ENCODE measurements at regions not wholly inside any gene's neighbourhood (a gene's known extent, or its start where the extent isn't known, plus 50 kb on each side); places are given as distances from the start of the nearest gene placed in this dataset.

- Histone ChIP-seq H3K27me3 (ENCODE audit: control insufficient read depth, insufficient read depth, low read length) (no peaks in the 10 kb centered on the region), H3K4me3 (ENCODE audit: insufficient read depth, low read depth, low read length) (no peak overlapping the region), H3K36me3 (replicated peaks; ENCODE audit: control insufficient read depth, insufficient read depth, low read length) (no peaks in the 10 kb centered on the region)
- DNase-seq, result no peak
These were observed 748.5 kb upstream of the KLHL1 start for GRCh38 chr13:70856711-70857110.

GRCh38 chr13:70856025-70856424 is 747.8 kb upstream of the KLHL1 start:
- DNase-seq, result no peak
- no peak overlapping the region for H3K4me3 ChIP-seq (ENCODE audit: insufficient read depth, low read depth, low read length)
- no peaks in the 10 kb centered on the region for H3K27me3 ChIP-seq (ENCODE audit: control insufficient read depth, insufficient read depth, low read length)
- no peaks in the 10 kb centered on the region for H3K36me3 ChIP-seq (replicated peaks; ENCODE audit: control insufficient read depth, insufficient read depth, low read length)

GRCh38 chr13:70849222-70849621 is 741.0 kb upstream of the KLHL1 start:
- DNase-seq, result no peak
- Histone ChIP-seq H3K36me3 (replicated peaks; ENCODE audit: control insufficient read depth, insufficient read depth, low read length) (no peaks in the 10 kb centered on the region), H3K4me3 (ENCODE audit: insufficient read depth, low read depth, low read length) (no peak overlapping the region), H3K27me3 (ENCODE audit: control insufficient read depth, insufficient read depth, low read length) (no peaks in the 10 kb centered on the region)

GRCh38 chr13:70844391-70845108 is 736.3 kb upstream of the KLHL1 start:
- no peaks in the 10 kb centered on the region for H3K36me3 ChIP-seq (replicated peaks; ENCODE audit: control insufficient read depth, insufficient read depth, low read length)
- H3K27me3 ChIP-seq (ENCODE audit: control insufficient read depth, insufficient read depth, low read length), result no peaks in the 10 kb centered on the region
- DNase-seq, result no peak
- no peak overlapping the region for H3K4me3 ChIP-seq (ENCODE audit: insufficient read depth, low read depth, low read length)

- Histone ChIP-seq H3K4me3 (ENCODE audit: insufficient read depth, low read depth, low read length) (no peak overlapping the region), H3K27me3 (ENCODE audit: control insufficient read depth, insufficient read depth, low read length) (no peaks in the 10 kb centered on the region), H3K36me3 (replicated peaks; ENCODE audit: control insufficient read depth, insufficient read depth, low read length) (no peaks in the 10 kb centered on the region)
- no peak for DNase-seq
These were observed 733.9 kb upstream of the KLHL1 start for GRCh38 chr13:70842062-70842644.

- no peak for DNase-seq
- no peak overlapping the region for H3K4me3 ChIP-seq (ENCODE audit: insufficient read depth, low read depth, low read length)
- H3K36me3 ChIP-seq (replicated peaks; ENCODE audit: control insufficient read depth, insufficient read depth, low read length), result no peaks in the 10 kb centered on the region
- no peaks in the 10 kb centered on the region for H3K27me3 ChIP-seq (ENCODE audit: control insufficient read depth, insufficient read depth, low read length)
These were observed 733.2 kb upstream of the KLHL1 start for GRCh38 chr13:70841240-70842061.

- no peaks in the 10 kb centered on the region for H3K36me3 ChIP-seq (replicated peaks; ENCODE audit: control insufficient read depth, insufficient read depth, low read length)
- H3K4me3 ChIP-seq (ENCODE audit: insufficient read depth, low read depth, low read length), result no peak overlapping the region
- DNase-seq, result no peak
- no peaks in the 10 kb centered on the region for H3K27me3 ChIP-seq (ENCODE audit: control insufficient read depth, insufficient read depth, low read length)
These were observed 727.1 kb upstream of the KLHL1 start for GRCh38 chr13:70835371-70835770.

GRCh38 chr13:70829748-70830147 is 721.5 kb upstream of the KLHL1 start:
- no peak overlapping the region for H3K4me3 ChIP-seq (ENCODE audit: insufficient read depth, low read depth, low read length)
- no peak for DNase-seq
- H3K27me3 ChIP-seq (ENCODE audit: control insufficient read depth, insufficient read depth, low read length), result no peaks in the 10 kb centered on the region
- no peaks in the 10 kb centered on the region for H3K36me3 ChIP-seq (replicated peaks; ENCODE audit: control insufficient read depth, insufficient read depth, low read length)

GRCh38 chr13:70817576-70817975 is 709.3 kb upstream of the KLHL1 start:
- Histone ChIP-seq H3K4me3 (ENCODE audit: insufficient read depth, low read depth, low read length) (no peak overlapping the region), H3K36me3 (replicated peaks; ENCODE audit: control insufficient read depth, insufficient read depth, low read length) (no peaks in the 10 kb centered on the region), H3K27me3 (ENCODE audit: control insufficient read depth, insufficient read depth, low read length) (no peaks in the 10 kb centered on the region)
- no peak for DNase-seq

- H3K4me3 ChIP-seq (ENCODE audit: insufficient read depth, low read depth, low read length), result no peak overlapping the region
- no peak for DNase-seq
- no peaks in the 10 kb centered on the region for H3K36me3 ChIP-seq (replicated peaks; ENCODE audit: control insufficient read depth, insufficient read depth, low read length)
- no peaks in the 10 kb centered on the region for H3K27me3 ChIP-seq (ENCODE audit: control insufficient read depth, insufficient read depth, low read length)
These were observed 708.6 kb upstream of the KLHL1 start for GRCh38 chr13:70816853-70817252.

- no peak for DNase-seq
- H3K4me3 ChIP-seq (ENCODE audit: insufficient read depth, low read depth, low read length), result no peak overlapping the region
- H3K36me3 ChIP-seq (replicated peaks; ENCODE audit: control insufficient read depth, insufficient read depth, low read length), result no peaks in the 10 kb centered on the region
- no peaks in the 10 kb centered on the region for H3K27me3 ChIP-seq (ENCODE audit: control insufficient read depth, insufficient read depth, low read length)
These were observed 706.4 kb upstream of the KLHL1 start for GRCh38 chr13:70814684-70815083.

GRCh38 chr13:70812481-70812880 is 704.2 kb upstream of the KLHL1 start:
- Histone ChIP-seq H3K36me3 (replicated peaks; ENCODE audit: control insufficient read depth, insufficient read depth, low read length) (no peaks in the 10 kb centered on the region), H3K27me3 (ENCODE audit: control insufficient read depth, insufficient read depth, low read length) (no peaks in the 10 kb centered on the region)
- no peak for DNase-seq

GRCh38 chr13:70809588-70809987 is 701.3 kb upstream of the KLHL1 start:
- Histone ChIP-seq H3K27me3 (ENCODE audit: control insufficient read depth, insufficient read depth, low read length) (no peaks in the 10 kb centered on the region), H3K4me3 (ENCODE audit: insufficient read depth, low read depth, low read length) (no peak overlapping the region), H3K36me3 (replicated peaks; ENCODE audit: control insufficient read depth, insufficient read depth, low read length) (no peaks in the 10 kb centered on the region)
- DNase-seq, result no peak

More at GRCh38 chr13:70812481-70812880, 704.2 kb upstream of the KLHL1 start:
- H3K4me3 ChIP-seq (ENCODE audit: insufficient read depth, low read depth, low read length), result no peak overlapping the region

- DNase-seq, result no peak
- no peaks in the 10 kb centered on the region for H3K36me3 ChIP-seq (replicated peaks; ENCODE audit: control insufficient read depth, insufficient read depth, low read length)
These were observed 690.1 kb upstream of the KLHL1 start for GRCh38 chr13:70798385-70798784.

GRCh38 chr13:70795484-70795883 is 687.2 kb upstream of the KLHL1 start:
- H3K4me3 ChIP-seq (ENCODE audit: insufficient read depth, low read depth, low read length), result no peak overlapping the region
- no peaks in the 10 kb centered on the region for H3K27me3 ChIP-seq (ENCODE audit: control insufficient read depth, insufficient read depth, low read length)
- no peaks in the 10 kb centered on the region for H3K36me3 ChIP-seq (replicated peaks; ENCODE audit: control insufficient read depth, insufficient read depth, low read length)
- DNase-seq, result no peak

More at GRCh38 chr13:70798385-70798784, 690.1 kb upstream of the KLHL1 start:
- H3K27me3 ChIP-seq (ENCODE audit: control insufficient read depth, insufficient read depth, low read length), result no peaks in the 10 kb centered on the region
- H3K4me3 ChIP-seq (ENCODE audit: insufficient read depth, low read depth, low read length), result no peak overlapping the region

Measured in H7 (cell line).